IPS-NIHi11 (cell line): ENCODE measurements at regions not wholly inside any gene's neighbourhood (a gene's known extent, or its start where the extent isn't known, plus 50 kb on each side); places are given as distances from the start of the nearest gene placed in this dataset.

Experiments
- DNase-seq: peaks from one replicate; pipeline ENCODE4 v3.0.0; 2012; ENCODE audit warnings: mixed read lengths, low spot score

GRCh38 chr4:11628093-11628725, 199.5 kb upstream of the HS3ST1 start:
- no peak for DNase-seq

GRCh38 chr4:11626066-11626465, 197.4 kb upstream of the HS3ST1 start:
- no peak for DNase-seq

DNA sequence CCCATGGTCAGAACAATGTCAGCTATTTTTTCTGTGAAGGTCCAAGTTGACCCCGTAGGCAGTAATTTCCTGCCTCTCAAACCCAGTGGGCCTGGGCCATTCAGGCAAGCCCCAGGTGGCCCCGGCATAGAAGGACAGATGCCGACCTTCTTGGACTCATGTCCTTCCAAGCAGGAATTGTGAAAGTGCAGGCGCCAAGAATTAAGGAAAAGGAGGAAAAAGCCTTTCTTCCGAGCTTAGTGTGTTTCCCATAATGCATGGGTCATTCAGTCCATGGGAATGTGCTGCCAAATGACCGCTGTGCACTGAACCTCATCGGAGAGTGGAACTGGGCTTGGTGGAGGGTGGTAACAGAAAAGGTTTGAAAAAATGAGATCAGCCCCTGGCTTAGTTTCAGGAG, 196.5 kb upstream of the HS3ST1 start:
- no peak for DNase-seq

DNA sequence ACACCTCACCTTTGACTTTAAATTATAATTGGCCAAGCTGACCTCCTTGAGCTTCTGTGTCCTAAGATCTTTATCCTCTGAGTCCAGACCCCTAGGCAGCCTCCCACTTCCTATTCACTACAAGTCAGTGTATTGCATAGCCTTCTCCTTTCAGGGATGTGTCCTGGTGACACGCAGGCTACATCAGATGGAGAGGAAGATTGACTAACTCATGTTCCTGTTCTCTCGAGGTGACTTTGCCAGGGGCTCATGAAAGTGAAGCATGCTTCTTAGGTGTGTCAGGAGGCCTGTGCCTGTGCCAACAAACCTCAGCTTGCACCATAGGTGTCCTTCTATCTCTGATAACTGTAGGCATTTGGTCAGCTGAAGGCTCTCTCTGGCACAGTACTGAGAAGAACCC, 195.7 kb upstream of the HS3ST1 start:
- DNase-seq, result no peak

DNA sequence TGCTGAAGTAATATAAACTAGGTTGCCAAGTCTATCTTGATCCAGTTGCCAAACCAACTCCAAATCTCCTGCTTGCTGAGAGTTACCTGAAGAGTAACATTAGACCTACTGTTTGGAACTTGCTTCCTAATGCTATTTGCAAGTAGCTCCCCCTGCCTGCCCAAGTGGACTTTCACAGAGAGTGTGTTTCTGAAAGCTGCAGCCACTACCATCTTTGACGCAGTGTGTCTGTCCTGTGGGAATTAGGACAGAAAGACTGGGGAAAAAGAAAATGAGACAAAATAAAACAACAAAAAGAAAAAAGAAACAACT, 195.0 kb upstream of the HS3ST1 start:
- peak; percentile 43 for DNase-seq

- no peak for DNase-seq
These were observed 194.4 kb upstream of the HS3ST1 start for GRCh38 chr4:11622961-11623725.

DNA sequence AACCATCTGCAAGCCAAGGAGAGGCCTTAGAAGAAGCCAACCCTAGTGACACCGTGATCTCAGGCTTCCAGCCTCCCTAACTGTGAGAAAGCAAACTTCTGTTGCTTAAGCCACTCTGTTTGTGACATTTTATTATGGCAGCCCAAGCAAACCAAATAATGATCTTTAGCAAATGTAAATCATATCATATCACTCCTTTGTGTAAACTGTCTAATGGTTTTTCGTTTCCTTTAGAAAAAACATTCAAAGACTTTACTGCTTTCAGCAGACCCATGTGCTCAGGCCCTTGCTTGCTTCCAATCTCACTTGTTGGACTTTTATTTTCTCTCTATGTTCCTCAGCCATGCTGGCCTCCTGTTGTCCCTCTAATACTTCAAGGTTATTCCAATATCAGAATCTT, 192.2 kb upstream of the HS3ST1 start:
- DNase-seq, result no peak

DNA sequence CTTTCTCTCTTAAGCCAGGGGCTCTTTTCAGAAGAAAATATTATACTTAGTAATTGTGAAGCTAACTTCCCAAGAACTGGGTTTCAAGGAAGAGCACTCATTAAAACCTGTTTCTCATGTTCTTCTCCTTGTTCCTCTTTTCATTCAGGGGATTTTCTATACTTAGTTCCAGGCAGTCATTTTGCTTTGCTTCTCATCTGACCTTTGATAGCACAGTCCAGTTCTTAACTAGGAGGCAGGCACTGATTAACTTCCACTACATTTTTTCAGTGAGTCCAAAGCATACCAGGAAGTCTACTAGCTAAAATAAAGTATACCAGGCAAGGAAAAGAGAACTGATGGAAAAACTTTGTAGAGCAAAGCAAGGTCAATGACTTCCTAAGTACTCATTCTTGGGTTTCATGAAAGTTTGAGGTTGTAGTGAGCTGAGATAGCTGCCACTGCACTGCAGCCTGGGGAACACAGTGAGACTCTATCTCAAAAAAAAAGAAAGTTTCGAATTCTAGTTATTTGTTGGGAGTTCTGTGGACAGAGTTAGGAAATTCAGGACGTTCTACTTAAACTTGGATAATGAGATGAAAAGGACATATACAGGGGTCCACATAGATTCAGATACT, 190.1 kb upstream of the HS3ST1 start:
- DNase-seq, result no peak

DNA sequence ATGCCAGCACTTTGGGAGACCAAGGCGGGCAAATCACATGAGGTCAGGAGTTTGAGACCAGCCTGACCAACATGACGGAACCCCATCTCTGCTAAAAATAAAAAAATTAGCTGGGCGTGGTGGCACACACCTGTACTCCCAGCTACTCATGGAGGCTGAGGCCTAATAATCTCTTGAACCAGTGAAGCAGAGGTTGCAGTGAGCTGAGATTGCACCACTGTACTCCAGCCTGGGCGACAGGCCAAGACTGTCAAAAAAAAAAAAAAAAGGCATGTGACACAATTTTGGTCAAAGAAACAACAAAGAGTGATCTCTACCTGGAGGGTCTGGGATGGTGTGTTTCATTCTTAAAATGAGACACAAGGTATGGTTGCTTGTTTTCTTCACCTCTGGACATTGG, 188.2 kb upstream of the HS3ST1 start:
- no peak for DNase-seq

DNA sequence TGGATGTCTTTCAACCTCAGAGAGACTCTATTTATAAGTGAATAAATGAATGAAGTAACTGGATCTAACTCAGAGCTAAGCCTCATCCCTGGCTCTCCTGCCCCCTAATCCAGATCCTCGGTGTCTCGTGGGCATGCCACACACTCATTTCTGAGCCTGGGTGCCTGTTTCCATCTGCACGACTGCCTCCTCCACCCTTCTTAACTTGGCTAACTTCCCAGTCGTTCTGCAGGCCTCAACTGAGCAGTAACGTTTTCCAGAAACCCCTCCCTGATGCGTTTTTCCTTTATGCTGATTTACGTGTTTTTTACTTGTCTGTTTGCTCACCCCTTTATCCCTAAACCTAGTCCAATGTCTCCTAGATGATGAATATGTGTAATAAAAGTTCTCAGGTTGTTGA, 186.9 kb upstream of the HS3ST1 start:
- no peak for DNase-seq

- DNase-seq, result peak; percentile 15
These were observed 185.7 kb upstream of the HS3ST1 start for GRCh38 chr4:11614426-11614825.

- DNase-seq, result no peak
These were observed 183.2 kb upstream of the HS3ST1 start for GRCh38 chr4:11611868-11612267.

DNA sequence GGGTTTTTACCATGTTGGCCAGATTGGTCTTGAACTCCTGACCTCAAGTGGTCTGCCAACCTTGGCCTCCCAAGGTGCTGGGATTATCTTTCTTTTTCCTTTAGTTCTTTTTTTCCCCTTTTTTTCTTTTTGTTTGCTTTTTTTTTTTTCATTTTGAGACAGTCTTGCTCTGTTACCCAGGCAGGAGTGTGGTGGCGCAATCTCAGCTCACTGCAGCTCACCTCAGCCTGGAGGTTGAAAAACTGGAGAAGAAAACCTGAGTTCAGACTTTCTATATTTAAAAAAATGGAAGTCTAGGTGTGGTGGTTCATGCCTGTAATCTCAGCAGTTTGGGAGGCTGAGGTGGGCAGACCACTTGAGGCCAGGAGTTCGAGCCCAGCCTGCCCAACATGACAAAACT, 181.1 kb upstream of the HS3ST1 start:
- DNase-seq, result no peak

DNA sequence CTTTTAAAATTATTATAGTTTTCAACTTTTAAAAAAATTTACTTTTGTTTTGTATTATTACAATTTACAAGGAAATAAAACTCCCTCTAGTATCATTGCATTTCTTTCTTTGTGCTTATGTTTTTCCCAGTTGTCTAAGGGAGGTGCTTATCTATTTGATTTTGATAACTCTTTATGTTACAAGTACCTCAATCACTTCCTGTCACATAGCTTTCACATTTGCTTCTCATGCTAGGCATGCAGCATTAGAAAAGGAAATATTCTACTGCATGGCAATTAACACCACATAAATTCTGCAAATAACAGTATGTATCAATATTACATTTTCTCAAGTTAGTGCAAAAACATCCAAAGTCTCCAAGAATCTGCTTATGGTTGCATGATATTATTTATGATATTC, 180.3 kb upstream of the HS3ST1 start:
- DNase-seq, result no peak

GRCh38 chr4:11606078-11606477, 177.4 kb upstream of the HS3ST1 start:
- no peak for DNase-seq

- no peak for DNase-seq
These were observed 176.9 kb upstream of the HS3ST1 start for GRCh38 chr4:11605597-11605996.

DNA sequence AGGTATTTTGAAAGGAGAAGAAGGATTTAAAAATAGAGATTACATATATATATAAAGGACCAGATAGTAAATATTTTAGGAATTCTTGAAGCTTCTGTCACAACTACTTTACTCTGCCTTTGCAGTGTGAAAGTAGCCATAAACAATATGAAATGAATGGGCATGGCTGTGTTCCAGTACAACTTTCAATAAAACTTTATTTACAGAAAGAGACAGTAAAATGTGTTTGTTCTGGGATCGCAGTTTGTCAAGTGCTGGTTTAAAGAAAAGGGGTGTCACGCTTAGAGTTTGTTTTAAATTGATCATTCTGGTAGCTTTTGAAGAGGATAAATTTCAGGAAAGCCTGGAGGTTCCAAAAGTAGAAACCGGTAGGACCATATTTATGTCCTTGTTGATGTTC, 176.1 kb upstream of the HS3ST1 start:
- DNase-seq, result no peak

GRCh38 chr4:11603591-11604194, 175.0 kb upstream of the HS3ST1 start:
- no peak for DNase-seq

- no peak for DNase-seq
These were observed 174.1 kb upstream of the HS3ST1 start for GRCh38 chr4:11602606-11603340.

DNA sequence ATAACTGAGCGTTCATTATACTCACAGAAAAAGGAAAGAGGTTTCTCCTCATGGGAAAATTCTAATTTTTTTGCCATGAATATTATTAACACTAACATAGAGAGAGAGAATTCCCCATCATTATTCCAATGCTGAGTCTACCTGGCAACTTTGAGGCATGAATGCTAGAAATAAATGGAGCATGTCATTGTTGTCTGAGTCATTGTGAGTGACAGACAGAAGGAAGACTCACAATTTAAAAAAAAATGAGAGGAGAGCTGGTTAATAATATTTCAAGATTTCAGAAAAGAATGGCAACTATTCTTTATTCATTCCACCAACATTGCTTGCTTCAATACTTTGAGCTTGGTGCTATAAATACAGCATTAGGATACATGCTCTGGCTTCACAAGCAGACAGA, 170.4 kb upstream of the HS3ST1 start:
- no peak for DNase-seq

DNA sequence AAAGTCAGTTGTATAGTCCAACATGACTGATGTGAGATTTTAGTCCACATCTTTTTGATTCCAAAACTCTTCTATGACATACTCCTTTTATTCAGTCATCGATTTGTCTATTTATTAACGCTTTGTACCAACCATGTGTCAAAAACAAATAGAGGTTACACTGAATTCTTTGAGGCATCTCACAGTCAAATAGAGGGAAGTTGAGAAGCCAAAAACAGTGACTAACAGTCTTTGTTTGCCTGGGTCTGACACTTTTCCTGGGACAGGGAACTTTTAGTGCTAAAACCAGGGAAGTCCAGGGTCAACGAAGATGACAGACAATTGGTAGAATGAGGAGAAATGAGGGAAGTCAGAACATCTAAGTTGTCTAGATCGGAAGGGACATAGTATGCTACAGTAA, 169.9 kb upstream of the HS3ST1 start:
- DNase-seq, result no peak

DNA sequence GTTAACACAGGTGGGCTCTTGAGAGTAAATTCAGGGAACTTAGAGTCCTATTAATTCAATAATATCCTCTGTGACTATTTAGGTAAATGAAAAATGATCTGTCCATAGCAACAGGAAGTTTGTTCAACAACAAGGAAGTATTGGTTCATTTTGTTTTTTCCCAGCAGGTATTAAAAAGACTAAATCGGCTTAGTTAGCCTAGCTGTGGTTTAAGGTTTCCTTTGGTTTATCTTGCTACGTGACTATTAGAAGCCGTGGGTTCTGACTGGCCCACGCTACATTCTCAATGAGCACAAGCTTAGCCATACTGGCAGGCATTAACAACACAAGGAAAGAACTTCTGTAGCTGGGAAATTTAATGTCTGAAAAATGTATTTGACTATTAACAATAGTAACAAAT, 168.8 kb upstream of the HS3ST1 start:
- DNase-seq, result no peak

GRCh38 chr4:11596989-11597388, 168.3 kb upstream of the HS3ST1 start:
- DNase-seq, result no peak
